ENCODE measurements at regions not wholly inside any gene's neighbourhood (a gene's known extent, or its start where the extent isn't known, plus 50 kb on each side); places are given as distances from the start of the nearest gene placed in this dataset.

- no peak for DNase-seq
Measured at GRCh38 chr10:78164702-78165101, 131.0 kb downstream of the RPS24 start.

GRCh38 chr10:78165172-78165571, 131.5 kb downstream of the RPS24 start:
- DNase-seq: no peak

GRCh38 chr10:78165617-78166016, 132.0 kb downstream of the RPS24 start:
- DNase-seq: no peak

- DNase-seq: no peak
Measured at GRCh38 chr10:78166261-78166660, 132.6 kb downstream of the RPS24 start.

- no peak for DNase-seq
Measured at GRCh38 chr10:78169214-78169613, 135.6 kb downstream of the RPS24 start.

GRCh38 chr10:78170026-78170475, 136.4 kb downstream of the RPS24 start:
- DNase-seq: no peak

GRCh38 chr10:78171633-78172400, 138.2 kb downstream of the RPS24 start:
- no peak for DNase-seq

- DNase-seq: no peak
Measured at GRCh38 chr10:78173360-78174015, 139.8 kb downstream of the RPS24 start.

- DNase-seq: no peak
Measured at GRCh38 chr10:78175444-78176015, 141.9 kb downstream of the RPS24 start.

- DNase-seq: no peak
Measured at GRCh38 chr10:78176320-78177317, 143.0 kb downstream of the RPS24 start.

GRCh38 chr10:78177491-78178185, 144.0 kb downstream of the RPS24 start:
- DNase-seq: no peak

GRCh38 chr10:78178397-78178796, 144.7 kb downstream of the RPS24 start:
- no peak for DNase-seq

GRCh38 chr10:78178940-78179339, 145.3 kb downstream of the RPS24 start:
- no peak for DNase-seq

GRCh38 chr10:78179886-78180705, 146.4 kb downstream of the RPS24 start:
- no peak for DNase-seq

- no peak for DNase-seq
Measured at GRCh38 chr10:78181381-78182055, 147.9 kb downstream of the RPS24 start.

- no peak for DNase-seq
Measured at GRCh38 chr10:78182841-78183240, 149.2 kb downstream of the RPS24 start.

GRCh38 chr10:78184851-78185692, 151.4 kb downstream of the RPS24 start:
- no peak for DNase-seq

- no peak for DNase-seq
Measured at GRCh38 chr10:78185693-78186055, 152.0 kb downstream of the RPS24 start.

- DNase-seq: no peak
Measured at GRCh38 chr10:78186572-78186971, 152.9 kb downstream of the RPS24 start.

- DNase-seq: no peak
Measured at GRCh38 chr10:78187371-78187770, 153.7 kb downstream of the RPS24 start.

All from CD4-positive, alpha-beta T cell treated with Interferon alpha-2 for 1 hour (primary cell).